ENCODE measurements at regions not wholly inside any gene's neighbourhood (a gene's known extent, or its start where the extent isn't known, plus 50 kb on each side); places are given as distances from the start of the nearest gene placed in this dataset.

- TF ChIP-seq TAF1 (IDR thresholded peaks at IDR 0.05; ENCODE audit: borderline replicate concordance, low read depth, low read length) = no peak
- TF ChIP-seq POLR2AphosphoS5 (IDR thresholded peaks at IDR 0.05; ENCODE audit: low read depth, low read length) = no peak
- no peak for TF ChIP-seq POLR2A (IDR thresholded peaks at IDR 0.05; ENCODE audit: low read depth, low read length)
Observed at GRCh38 chr3:182713743-182714517, 79.4 kb upstream of the ATP11B start.

Measured in GM12892 (cell line).